ENCODE measurements at regions not wholly inside any gene's neighbourhood (a gene's known extent, or its start where the extent isn't known, plus 50 kb on each side); places are given as distances from the start of the nearest gene placed in this dataset.

- FAIRE-seq (no peak), ATAC-seq (no peak), DNase-seq (ENCODE audit: extremely low read depth in 1 of 4, low spot score in 3 of 4) (no peak)
- ChIA-PET CTCF (ENCODE audit: low intra/inter-chr PET ratio) (no interaction called here), POLR2A (no interaction called here)
- intact Hi-C loops (cut with micrococcal nuclease) (no loop called here), in situ Hi-C loops (cut with MboI) (no loop called here)
- Histone ChIP-seq H3K27me3 (ENCODE audit: control insufficient read depth in 2 of 2, insufficient read depth in 2 of 2, low read length in 2 of 2) (no peaks in the 10 kb centered on the region), H3K36me3 (ENCODE audit: control insufficient read depth, insufficient read depth, low read length) (no peaks in the 10 kb centered on the region), H4K20me1 (replicated peaks; ENCODE audit: control insufficient read depth, insufficient read depth, low read length) (no peaks in the 10 kb centered on the region), H3K4me1 (replicated peaks in 1 of 2; ENCODE audit: control insufficient read depth in 2 of 2, insufficient read depth in 2 of 2, low read length in 2 of 2) (no peaks in the 10 kb centered on the region), H3K9me3 (replicated peaks; ENCODE audit: control insufficient read depth, insufficient read depth, low read depth, low read length) (no peaks in the 10 kb centered on the region; the same call in none of the 2 replicates), H3K9me1 (ENCODE audit: control insufficient read depth, insufficient read depth, low read length) (no peaks in the 10 kb centered on the region), H3K4me2 (ENCODE audit: insufficient read depth, low read length) (no peak overlapping the region), H3K79me2 (ENCODE audit: control insufficient read depth, insufficient read depth, low read length) (no peaks in the 10 kb centered on the region), H2AFZ (ENCODE audit: low read depth, low read length) (no peak overlapping the region), H3K9ac (ENCODE audit: insufficient read depth in 1 of 2, low read depth in 2 of 2, low read length in 2 of 2) (no peak overlapping the region), H3K27ac (ENCODE audit: extremely low read depth, low read depth, low read length) (no peak overlapping the region), H3K4me3 (no peak overlapping the region)
- 0% methylated on average over 2 of the region's 2 CpGs for WGBS (ENCODE audit: insufficient coverage, low coverage, missing lambda C conversion rate)
- BruUV-seq (replicated peaks) = no TSS peak
- TF ChIP-seq ZNF282 (CRISPR knock-in tag; IDR thresholded peaks at IDR 0.05) = no peak
- no peak for TF ChIP-seq CREB5 (CRISPR knock-in tag; IDR thresholded peaks at IDR 0.05)
- TF ChIP-seq PHB (CRISPR knock-in tag; IDR thresholded peaks at IDR 0.05) = no peak
- TF ChIP-seq BHLHE40 (IDR thresholded peaks at IDR 0.05; ENCODE audit: low read length) = no peak
- no peak for TF ChIP-seq HMGN3 (IDR thresholded peaks at IDR 0.05; ENCODE audit: borderline replicate concordance, extremely low read depth, insufficient read length, low read depth, low read length)
- TF ChIP-seq HIVEP1 (CRISPR knock-in tag; IDR thresholded peaks at IDR 0.05) = no peak
- TF ChIP-seq ZNF212 (CRISPR knock-in tag; IDR thresholded peaks at IDR 0.05) = no peak
- no peak for TF ChIP-seq KLF1 (tag; IDR thresholded peaks at IDR 0.05)
- no peak for TF ChIP-seq FOXP1 (CRISPR knock-in tag; IDR thresholded peaks at IDR 0.05)
These were observed 350.3 kb downstream of the GXYLT1 start for GRCh38 chr12:41794336-41794735.

Data from K562 (cell line).